ENCODE measurements at regions not wholly inside any gene's neighbourhood (a gene's known extent, or its start where the extent isn't known, plus 50 kb on each side); places are given as distances from the start of the nearest gene placed in this dataset.

DNA sequence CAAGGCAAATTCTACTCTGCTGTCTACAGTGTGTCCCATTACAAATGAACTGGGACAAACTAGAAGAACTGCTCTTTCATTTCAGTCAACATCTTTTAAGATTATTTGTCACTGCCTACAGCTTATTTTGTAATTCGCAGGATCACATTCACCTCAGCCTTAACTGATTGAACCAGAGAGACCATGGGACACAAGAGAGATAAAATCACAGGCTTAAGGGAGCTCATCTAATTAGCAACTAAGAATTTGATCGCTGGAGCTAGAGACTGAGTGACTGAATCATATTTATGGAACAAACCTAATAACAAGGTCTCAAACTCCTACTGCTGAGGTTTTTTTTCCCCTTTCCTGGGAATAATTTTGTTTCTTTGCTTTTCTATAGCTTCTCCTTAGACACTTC lies 898.2 kb downstream of the PCDH18 start:
- no peak for TF ChIP-seq SIN3A (IDR thresholded peaks at IDR 0.05; ENCODE audit: borderline replicate concordance, insufficient read depth, low read depth, low read length)
- TF ChIP-seq TCF7L2 (IDR thresholded peaks at IDR 0.05; ENCODE audit: low read depth, low read length) = no peak
- no peak for TF ChIP-seq POLR2AphosphoS5 (IDR thresholded peaks at IDR 0.05; ENCODE audit: low read depth, low read length)
- TF ChIP-seq, protein P1, sequence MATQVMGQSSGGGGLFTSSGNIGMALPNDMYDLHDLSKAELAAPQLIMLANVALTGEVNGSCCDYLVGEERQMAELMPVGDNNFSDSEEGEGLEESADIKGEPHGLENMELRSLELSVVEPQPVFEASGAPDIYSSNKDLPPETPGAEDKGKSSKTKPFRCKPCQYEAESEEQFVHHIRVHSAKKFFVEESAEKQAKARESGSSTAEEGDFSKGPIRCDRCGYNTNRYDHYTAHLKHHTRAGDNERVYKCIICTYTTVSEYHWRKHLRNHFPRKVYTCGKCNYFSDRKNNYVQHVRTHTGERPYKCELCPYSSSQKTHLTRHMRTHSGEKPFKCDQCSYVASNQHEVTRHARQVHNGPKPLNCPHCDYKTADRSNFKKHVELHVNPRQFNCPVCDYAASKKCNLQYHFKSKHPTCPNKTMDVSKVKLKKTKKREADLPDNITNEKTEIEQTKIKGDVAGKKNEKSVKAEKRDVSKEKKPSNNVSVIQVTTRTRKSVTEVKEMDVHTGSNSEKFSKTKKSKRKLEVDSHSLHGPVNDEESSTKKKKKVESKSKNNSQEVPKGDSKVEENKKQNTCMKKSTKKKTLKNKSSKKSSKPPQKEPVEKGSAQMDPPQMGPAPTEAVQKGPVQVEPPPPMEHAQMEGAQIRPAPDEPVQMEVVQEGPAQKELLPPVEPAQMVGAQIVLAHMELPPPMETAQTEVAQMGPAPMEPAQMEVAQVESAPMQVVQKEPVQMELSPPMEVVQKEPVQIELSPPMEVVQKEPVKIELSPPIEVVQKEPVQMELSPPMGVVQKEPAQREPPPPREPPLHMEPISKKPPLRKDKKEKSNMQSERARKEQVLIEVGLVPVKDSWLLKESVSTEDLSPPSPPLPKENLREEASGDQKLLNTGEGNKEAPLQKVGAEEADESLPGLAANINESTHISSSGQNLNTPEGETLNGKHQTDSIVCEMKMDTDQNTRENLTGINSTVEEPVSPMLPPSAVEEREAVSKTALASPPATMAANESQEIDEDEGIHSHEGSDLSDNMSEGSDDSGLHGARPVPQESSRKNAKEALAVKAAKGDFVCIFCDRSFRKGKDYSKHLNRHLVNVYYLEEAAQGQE (IDR thresholded peaks at IDR 0.05; ENCODE audit: insufficient read depth in 1 of 2, low read depth in 2 of 2, low read length in 1 of 2) = no peak
- TF ChIP-seq, protein P2, sequence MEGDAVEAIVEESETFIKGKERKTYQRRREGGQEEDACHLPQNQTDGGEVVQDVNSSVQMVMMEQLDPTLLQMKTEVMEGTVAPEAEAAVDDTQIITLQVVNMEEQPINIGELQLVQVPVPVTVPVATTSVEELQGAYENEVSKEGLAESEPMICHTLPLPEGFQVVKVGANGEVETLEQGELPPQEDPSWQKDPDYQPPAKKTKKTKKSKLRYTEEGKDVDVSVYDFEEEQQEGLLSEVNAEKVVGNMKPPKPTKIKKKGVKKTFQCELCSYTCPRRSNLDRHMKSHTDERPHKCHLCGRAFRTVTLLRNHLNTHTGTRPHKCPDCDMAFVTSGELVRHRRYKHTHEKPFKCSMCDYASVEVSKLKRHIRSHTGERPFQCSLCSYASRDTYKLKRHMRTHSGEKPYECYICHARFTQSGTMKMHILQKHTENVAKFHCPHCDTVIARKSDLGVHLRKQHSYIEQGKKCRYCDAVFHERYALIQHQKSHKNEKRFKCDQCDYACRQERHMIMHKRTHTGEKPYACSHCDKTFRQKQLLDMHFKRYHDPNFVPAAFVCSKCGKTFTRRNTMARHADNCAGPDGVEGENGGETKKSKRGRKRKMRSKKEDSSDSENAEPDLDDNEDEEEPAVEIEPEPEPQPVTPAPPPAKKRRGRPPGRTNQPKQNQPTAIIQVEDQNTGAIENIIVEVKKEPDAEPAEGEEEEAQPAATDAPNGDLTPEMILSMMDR (IDR thresholded peaks at IDR 0.05) = no peak
- intact Hi-C loops (cut with micrococcal nuclease; ENCODE audit: unreplicated experiment) (no loop called here), in situ Hi-C loops (cut with HindIII; ENCODE audit: low pct_unique_long_range_greater_than_20kb, low sequenced_read_pairs) (no loop called here)
- H3K9me3 ChIP-seq (ENCODE audit: control insufficient read depth, insufficient read depth, low read depth, low read length) = no peaks in the 10 kb centered on the region
- H3K4me3 ChIP-seq (ENCODE audit: low read depth in 2 of 2, low read length in 2 of 2) = no peak overlapping the region
- no peaks in the 10 kb centered on the region for H3K27me3 ChIP-seq (ENCODE audit: control insufficient read depth, insufficient read depth, low read length)
- ChIA-PET CTCF (no interaction called here), POLR2A (no interaction called here)
- DNase-seq (ENCODE audit: low read depth, low spot score) (no peak), ATAC-seq (no peak)
- no peaks in the 10 kb centered on the region for H3K4me1 ChIP-seq (ENCODE audit: control insufficient read depth, insufficient read depth, low read length)
- H3K36me3 ChIP-seq (ENCODE audit: control insufficient read depth, insufficient read depth, low read length) = no peaks in the 10 kb centered on the region
- BruUV-seq (replicated peaks) = no TSS peak
- H3K27ac ChIP-seq (ENCODE audit: low read length) = no peak overlapping the region

DNA sequence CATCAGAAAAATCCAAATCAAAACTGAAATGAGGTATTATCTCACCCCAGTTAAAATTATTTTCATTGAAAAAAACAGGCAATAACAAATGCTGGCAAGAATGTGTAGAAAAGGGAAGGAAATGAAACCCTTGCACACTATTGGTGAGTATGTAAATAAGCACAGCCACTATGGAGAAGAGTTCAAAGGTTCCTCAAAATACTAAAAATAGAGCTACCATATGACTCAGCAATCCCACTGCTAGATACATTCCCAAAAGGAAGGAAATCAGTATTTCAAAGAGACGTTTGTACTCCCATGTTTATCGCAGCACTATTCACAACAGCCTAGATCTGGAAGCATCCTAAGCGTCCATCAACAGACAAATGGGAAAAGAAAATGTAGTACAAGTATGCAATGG lies 932.4 kb downstream of the PCDH18 start:
- intact Hi-C loops (cut with micrococcal nuclease; ENCODE audit: unreplicated experiment) (no loop called here), in situ Hi-C loops (cut with HindIII; ENCODE audit: low pct_unique_long_range_greater_than_20kb, low sequenced_read_pairs) (no loop called here)
- BruUV-seq (replicated peaks) = no TSS peak
- DNase-seq (ENCODE audit: low read depth, low spot score) = no peak
- POLR2A ChIA-PET = no interaction called here
- no peaks in the 10 kb centered on the region for H3K27me3 ChIP-seq (ENCODE audit: control insufficient read depth, insufficient read depth, low read length)
- H3K36me3 ChIP-seq (ENCODE audit: control insufficient read depth, insufficient read depth, low read length) = no peaks in the 10 kb centered on the region
- CTCF ChIA-PET = no interaction called here
- no peaks in the 10 kb centered on the region for H3K4me1 ChIP-seq (ENCODE audit: control insufficient read depth, insufficient read depth, low read length)
- TF ChIP-seq, protein P2 (IDR thresholded peaks at IDR 0.05) = no peak
- TF ChIP-seq SIN3A (IDR thresholded peaks at IDR 0.05; ENCODE audit: borderline replicate concordance, insufficient read depth, low read depth, low read length) = no peak
- TF ChIP-seq POLR2AphosphoS5 (IDR thresholded peaks at IDR 0.05; ENCODE audit: low read depth, low read length) = no peak
- TF ChIP-seq, protein P1 (IDR thresholded peaks at IDR 0.05; ENCODE audit: insufficient read depth in 1 of 2, low read depth in 2 of 2, low read length in 1 of 2) = no peak
- no peak for TF ChIP-seq TCF7L2 (IDR thresholded peaks at IDR 0.05; ENCODE audit: low read depth, low read length)
- ATAC-seq = no peak
- H3K27ac ChIP-seq (ENCODE audit: low read length) = no peak overlapping the region
- no peak overlapping the region for H3K4me3 ChIP-seq (ENCODE audit: low read depth in 2 of 2, low read length in 2 of 2)
- H3K9me3 ChIP-seq (ENCODE audit: control insufficient read depth, insufficient read depth, low read depth, low read length) = no peaks in the 10 kb centered on the region

All from Panc1 (cell line).